ENCODE measurements at regions not wholly inside any gene's neighbourhood (a gene's known extent, or its start where the extent isn't known, plus 50 kb on each side); places are given as distances from the start of the nearest gene placed in this dataset.

GRCh38 chr7:32140210-32140939, 70.2 kb upstream of the PDE1C start:
- no peak for DNase-seq

DNA sequence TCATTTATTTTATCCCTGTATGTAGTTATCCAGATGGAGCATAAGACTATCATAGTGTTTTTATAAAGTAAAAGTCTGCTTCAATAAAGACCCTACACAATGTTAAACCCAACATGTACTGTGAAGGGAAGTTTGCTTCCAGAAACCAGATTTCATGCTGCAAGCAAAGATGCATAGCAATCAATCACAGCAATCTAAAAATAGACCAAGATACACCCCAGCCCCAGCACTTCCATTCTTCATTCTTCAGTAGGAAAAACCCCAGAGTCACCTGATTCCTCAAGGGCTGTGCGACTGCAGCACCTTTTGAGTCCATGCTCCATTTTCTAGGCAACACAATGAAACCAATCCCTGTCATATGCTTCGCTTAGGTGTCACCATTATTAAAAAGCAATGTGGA, 66.9 kb upstream of the PDE1C start:
- DNase-seq, result no peak

DNA sequence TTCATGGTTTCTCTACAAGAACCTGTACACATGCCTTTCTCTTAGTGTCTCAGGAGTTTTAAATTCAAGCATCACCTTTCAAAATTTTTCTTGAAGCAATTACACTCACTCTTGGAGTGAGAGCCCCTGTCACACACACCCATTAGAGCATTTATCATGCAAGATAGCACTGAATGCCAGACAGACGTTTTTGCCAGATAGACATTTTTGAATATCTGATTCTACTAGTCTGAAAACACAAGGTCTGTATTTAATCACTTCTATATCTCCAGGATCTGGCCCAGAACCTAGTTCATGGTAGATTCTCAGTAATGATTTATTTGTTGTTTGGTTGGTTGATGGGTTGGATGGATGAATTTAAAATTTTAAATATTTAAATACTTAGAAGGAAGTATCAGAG, 60.9 kb upstream of the PDE1C start:
- no peak for DNase-seq

DNA sequence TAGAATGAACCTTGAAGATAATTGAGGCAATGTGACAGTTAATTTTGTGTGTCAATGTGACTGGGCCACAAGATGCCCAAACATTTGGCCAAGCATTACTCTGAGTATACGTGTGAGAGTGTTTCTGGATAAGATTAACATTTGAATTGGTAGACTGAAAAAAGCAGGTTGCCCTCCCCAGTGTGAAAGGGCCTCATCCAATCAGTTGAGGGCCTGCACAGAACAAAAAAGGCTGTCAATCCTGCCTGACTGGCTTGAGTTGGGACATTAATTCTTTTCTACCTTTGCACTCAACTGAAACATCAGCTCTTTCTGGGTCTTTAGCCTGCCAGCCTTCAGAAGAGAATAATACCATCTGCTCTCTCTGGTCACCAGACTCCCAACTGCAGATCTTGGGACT, 56.6 kb upstream of the PDE1C start:
- DNase-seq, result no peak
